ENCODE measurements at regions not wholly inside any gene's neighbourhood (a gene's known extent, or its start where the extent isn't known, plus 50 kb on each side); places are given as distances from the start of the nearest gene placed in this dataset.
"Not testable (repeated sequence)": the region's sequence is repeated elsewhere in the genome, so short reads cannot be mapped to it uniquely, and the experiment has no call there.

DNA sequence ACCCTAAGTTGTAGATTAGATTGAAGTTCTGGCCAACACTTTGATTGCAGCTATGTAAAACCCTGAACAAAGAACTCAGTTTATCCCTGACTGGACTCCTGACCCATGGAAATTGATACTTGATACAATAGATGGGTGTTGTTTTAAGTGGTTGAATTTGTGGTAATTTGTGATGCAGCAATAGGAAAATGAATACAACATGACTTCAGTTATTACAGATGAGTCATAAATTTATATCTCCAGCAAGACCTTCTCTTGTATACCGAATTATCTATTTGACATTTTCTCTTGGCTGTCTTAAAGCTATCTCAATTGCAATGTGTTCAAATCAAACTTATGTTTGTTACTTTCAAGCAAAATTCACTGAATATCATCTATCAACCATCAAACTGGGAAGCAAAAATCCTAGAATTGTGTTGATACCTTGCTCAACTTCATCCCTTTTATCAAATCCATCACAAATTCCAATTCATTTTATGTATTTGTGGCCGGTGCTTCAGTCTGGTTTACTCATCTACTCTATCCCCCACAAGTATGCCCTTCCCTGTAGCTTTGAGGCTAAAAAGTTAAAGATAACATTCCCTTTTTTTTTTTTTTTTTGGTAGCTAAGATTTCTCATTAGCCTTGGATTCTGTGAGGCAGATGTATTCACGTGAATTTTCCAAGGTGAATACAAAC, 129.4 kb upstream of the CENPW start:
- BruUV-seq (replicated peaks) = no TSS peak
- no peak overlapping the region for H3K4me3 Mint-ChIP-seq (ENCODE audit: unreplicated experiment)
- no peak overlapping the region for H3K27ac Mint-ChIP-seq (ENCODE audit: low read depth, unreplicated experiment)
- TF ChIP-seq, protein P1, sequence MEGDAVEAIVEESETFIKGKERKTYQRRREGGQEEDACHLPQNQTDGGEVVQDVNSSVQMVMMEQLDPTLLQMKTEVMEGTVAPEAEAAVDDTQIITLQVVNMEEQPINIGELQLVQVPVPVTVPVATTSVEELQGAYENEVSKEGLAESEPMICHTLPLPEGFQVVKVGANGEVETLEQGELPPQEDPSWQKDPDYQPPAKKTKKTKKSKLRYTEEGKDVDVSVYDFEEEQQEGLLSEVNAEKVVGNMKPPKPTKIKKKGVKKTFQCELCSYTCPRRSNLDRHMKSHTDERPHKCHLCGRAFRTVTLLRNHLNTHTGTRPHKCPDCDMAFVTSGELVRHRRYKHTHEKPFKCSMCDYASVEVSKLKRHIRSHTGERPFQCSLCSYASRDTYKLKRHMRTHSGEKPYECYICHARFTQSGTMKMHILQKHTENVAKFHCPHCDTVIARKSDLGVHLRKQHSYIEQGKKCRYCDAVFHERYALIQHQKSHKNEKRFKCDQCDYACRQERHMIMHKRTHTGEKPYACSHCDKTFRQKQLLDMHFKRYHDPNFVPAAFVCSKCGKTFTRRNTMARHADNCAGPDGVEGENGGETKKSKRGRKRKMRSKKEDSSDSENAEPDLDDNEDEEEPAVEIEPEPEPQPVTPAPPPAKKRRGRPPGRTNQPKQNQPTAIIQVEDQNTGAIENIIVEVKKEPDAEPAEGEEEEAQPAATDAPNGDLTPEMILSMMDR (IDR thresholded peaks at IDR 0.05; ENCODE audit: unreplicated experiment) = no peak
- ChIA-PET POLR2A (interaction anchor here (0.8 kb wide), 1 partner anchor 51 kb away, joined by 3 read pairs; no protein-coding TSS in a partner anchor), CTCF (no interaction called here)
- H3K27me3 Mint-ChIP-seq (ENCODE audit: insufficient read depth, unreplicated experiment) = no peaks in the 10 kb centered on the region
- no peaks in the 10 kb centered on the region for H3K36me3 Mint-ChIP-seq (ENCODE audit: insufficient read depth, unreplicated experiment)
- H3K9me3 Mint-ChIP-seq (ENCODE audit: unreplicated experiment) = no peaks in the 10 kb centered on the region
- intact Hi-C loops (cut with micrococcal nuclease) = no loop called here
- DNase-seq (ENCODE audit: unreplicated experiment) = no peak
- no peaks in the 10 kb centered on the region for H3K4me1 Mint-ChIP-seq (ENCODE audit: insufficient read depth, unreplicated experiment)

DNA sequence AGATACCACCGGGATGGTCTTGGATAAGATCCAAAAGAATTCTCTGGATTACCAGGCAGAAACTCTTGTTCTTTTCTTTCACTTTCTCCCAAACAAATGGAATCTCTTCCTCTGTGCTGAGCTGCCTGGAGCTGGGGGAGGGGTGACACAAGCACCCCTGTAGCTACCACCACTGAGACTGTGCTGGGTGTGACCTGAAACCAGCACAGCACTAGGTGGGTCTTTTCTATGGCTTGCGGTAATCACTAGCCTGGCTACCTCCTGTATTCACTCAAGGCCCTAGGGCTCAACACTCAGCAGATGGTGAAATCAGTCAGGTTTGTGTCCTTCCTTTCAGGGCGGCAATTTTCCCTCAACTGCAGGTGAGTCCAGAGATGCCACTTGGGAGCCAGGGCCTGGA, 122.4 kb upstream of the CENPW start:
- no peaks in the 10 kb centered on the region for H3K9me3 Mint-ChIP-seq (ENCODE audit: unreplicated experiment)
- POLR2A ChIA-PET = no interaction called here

DNA sequence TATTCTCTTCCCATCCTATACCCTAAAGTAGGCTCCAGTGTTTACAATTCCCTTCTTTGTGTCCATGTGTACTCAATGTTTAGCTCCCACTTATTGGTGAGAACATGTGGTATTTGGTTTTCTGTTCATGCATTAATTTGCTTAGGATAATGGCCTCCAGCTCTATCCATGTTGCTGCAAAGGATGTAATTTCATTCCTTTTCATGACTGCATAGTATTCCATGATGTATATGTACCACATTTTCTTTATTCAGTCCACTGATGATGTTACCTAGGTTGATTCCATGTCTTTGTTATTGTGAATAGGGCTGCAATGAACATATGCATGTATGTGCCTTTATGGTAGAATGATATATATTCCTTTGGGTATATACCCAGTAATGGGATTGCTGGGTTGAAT, 119.0 kb upstream of the CENPW start:
- intact Hi-C loops (cut with micrococcal nuclease); BruUV-seq (replicated peaks); H3K9me3 Mint-ChIP-seq (ENCODE audit: unreplicated experiment); H3K27me3 Mint-ChIP-seq (ENCODE audit: insufficient read depth, unreplicated experiment); H3K4me3 Mint-ChIP-seq (ENCODE audit: unreplicated experiment); POLR2A ChIA-PET; H3K36me3 Mint-ChIP-seq (ENCODE audit: insufficient read depth, unreplicated experiment); H3K4me1 Mint-ChIP-seq (ENCODE audit: insufficient read depth, unreplicated experiment); DNase-seq (ENCODE audit: unreplicated experiment); H3K27ac Mint-ChIP-seq (ENCODE audit: low read depth, unreplicated experiment): not testable (repeated sequence)
- CTCF ChIA-PET = interaction anchor here (0.6 kb wide), 1 partner anchor 494 kb away, joined by 3 read pairs; no protein-coding TSS in a partner anchor

More for the DNA sequence above, 122.4 kb upstream of the CENPW start:
- Mint-ChIP-seq H3K4me1 (ENCODE audit: insufficient read depth, unreplicated experiment) (no peaks in the 10 kb centered on the region), H3K27ac (ENCODE audit: low read depth, unreplicated experiment) (no peak overlapping the region), H3K36me3 (ENCODE audit: insufficient read depth, unreplicated experiment) (no peaks in the 10 kb centered on the region), H3K4me3 (ENCODE audit: unreplicated experiment) (no peak overlapping the region), H3K27me3 (ENCODE audit: insufficient read depth, unreplicated experiment) (no peaks in the 10 kb centered on the region)
- TF ChIP-seq, protein P1 (IDR thresholded peaks at IDR 0.05; ENCODE audit: unreplicated experiment) = no peak
- CTCF ChIA-PET = no interaction called here
- no peak for DNase-seq (ENCODE audit: unreplicated experiment)
- no TSS peak for BruUV-seq (replicated peaks)
- intact Hi-C loops (cut with micrococcal nuclease) = no loop called here

DNA sequence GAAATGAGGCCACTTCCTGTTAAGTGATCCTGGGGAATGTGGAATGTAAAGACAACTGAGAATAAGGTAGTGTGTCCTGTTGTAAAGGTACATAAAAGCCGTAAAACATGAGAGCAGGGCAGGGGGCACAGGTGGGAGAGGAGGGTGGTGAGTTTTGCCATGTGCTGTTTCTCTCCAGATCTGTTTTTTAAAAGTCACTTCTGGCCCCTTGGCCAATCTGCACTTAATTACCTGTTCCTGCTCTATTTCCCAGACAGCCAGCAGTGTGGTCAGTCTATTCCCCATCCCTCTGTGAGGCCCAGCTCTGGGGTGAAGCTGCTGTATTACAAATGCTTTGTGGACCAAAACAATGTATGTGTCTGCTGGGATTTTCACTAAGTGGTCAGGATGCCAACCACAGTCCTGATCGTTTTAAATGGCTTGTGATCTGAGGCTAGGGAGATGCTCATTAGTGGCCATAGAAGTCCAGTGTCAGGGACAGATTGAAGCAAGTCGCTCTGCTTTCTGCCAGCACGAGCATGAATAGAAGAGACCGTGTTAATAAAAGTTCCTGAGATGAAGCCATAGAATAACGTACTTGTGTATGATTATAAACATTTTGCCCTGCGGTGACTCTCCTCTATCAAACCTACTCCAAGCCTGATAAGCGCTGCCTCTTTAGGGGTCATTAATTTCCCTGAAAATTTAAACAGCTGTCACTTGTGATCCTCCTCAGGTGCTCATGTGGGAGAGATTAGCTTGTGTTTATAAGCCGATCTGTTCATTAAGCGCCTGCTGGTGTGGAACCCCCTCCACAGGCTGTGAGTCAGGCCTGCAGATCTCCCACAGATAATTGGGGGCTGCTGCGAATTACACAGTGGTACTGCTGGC, 111.8 kb upstream of the CENPW start:
- Mint-ChIP-seq H3K4me1 (ENCODE audit: insufficient read depth, unreplicated experiment) (peaks cover 6% of the 10 kb centered on the region), H3K27ac (ENCODE audit: low read depth, unreplicated experiment) (no peak overlapping the region), H3K9me3 (ENCODE audit: unreplicated experiment) (no peaks in the 10 kb centered on the region), H3K36me3 (ENCODE audit: insufficient read depth, unreplicated experiment) (no peaks in the 10 kb centered on the region), H3K27me3 (ENCODE audit: insufficient read depth, unreplicated experiment) (no peaks in the 10 kb centered on the region), H3K4me3 (ENCODE audit: unreplicated experiment) (no peak overlapping the region)
- DNase-seq (ENCODE audit: unreplicated experiment) = no peak
- intact Hi-C loops (cut with micrococcal nuclease) = no loop called here
- ChIA-PET POLR2A (no interaction called here), CTCF (no interaction called here)
- no TSS peak for BruUV-seq (replicated peaks)
- TF ChIP-seq, protein P1 (IDR thresholded peaks at IDR 0.05; ENCODE audit: unreplicated experiment) = no peak
